Stimulated activated CD4-positive, alpha-beta T cell treated with anti-CD3 and anti-CD28 coated beads, Interleukin-15, amount 100 ng/mL, for 24 hours (primary cell): ENCODE measurements at regions not wholly inside any gene's neighbourhood (a gene's known extent, or its start where the extent isn't known, plus 50 kb on each side); places are given as distances from the start of the nearest gene placed in this dataset.

Source experiments
- DNase-seq: peaks from one replicate; pipeline ENCODE4 v3.0.0-alpha.2; 2020

DNA sequence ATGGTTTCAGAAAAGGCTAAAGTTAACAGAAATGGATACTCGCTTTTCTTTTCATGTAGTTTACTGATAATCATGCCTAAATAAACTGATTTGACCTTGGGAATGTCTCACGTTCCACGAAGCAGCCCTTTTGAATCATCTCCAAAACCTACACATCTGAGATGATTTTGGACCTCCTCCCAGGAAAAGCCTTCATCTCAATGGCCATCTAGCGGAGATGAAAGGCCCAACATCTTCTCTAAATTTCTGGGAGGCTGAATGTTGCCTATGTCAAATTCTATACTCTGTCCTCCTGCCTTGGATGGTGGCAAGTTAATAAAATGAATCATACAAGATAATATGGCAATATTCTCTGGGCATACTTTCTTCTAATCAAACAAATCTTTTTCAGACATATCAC lies 448.5 kb downstream of the ZEB2 start:
- no peak for DNase-seq

DNA sequence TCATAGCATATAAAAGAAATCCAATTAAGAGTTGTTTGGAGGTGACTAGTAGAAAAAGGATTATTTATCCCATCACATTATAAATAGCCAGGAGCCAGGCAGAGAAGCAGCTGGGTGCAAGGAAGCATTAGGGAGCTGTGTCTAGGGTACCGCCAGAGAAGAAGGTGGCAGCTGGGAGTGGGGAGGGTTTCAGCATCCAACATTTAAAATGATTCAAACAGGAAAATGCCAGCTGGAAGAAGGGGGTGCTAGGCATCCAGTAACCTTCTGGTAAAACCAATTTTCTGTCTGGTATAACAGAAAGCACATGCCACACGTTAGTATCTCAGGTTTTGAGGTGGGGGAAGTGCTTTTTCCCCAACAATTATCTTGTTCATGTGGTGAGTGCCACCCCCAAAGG lies 452.4 kb downstream of the ZEB2 start:
- no peak for DNase-seq

DNA sequence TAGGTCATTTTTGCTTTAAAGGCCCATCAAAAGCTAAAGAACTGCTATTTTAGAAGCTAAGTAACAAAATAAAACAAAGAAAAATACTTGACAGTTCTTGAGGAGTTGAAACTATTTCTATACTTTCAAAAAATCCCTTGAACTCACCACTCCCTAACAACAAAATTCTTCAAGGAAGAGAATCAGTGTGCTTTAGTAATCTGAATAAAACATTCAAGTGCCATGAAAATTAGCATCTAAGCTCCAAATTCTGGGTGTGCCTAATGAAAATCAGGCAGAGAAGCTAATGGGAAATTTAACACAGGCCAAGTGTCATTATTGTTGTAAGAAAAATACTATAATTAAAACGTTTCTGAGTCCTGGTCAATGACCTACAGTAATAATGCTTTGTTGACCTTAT lies 456.3 kb downstream of the ZEB2 start:
- no peak for DNase-seq

DNA sequence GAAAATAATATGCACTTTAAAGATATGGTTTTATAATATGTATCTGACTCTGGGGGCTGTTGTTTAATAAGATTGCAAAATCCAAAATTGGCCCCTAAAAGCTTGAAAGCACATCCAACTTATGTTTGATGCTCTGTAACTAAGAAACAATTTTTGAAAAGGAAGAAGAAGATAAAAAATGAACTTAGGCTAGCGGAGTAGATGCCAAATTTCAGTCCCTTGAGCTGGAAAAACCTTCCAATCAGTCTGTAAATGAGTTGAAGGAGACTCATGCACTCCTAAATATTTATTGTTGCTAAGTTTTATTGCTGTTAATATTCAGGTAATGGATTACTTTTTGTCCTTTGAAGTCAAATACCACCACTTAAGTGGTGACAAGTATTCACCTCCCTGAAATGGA lies 465.0 kb downstream of the ZEB2 start:
- DNase-seq = no peak

DNA sequence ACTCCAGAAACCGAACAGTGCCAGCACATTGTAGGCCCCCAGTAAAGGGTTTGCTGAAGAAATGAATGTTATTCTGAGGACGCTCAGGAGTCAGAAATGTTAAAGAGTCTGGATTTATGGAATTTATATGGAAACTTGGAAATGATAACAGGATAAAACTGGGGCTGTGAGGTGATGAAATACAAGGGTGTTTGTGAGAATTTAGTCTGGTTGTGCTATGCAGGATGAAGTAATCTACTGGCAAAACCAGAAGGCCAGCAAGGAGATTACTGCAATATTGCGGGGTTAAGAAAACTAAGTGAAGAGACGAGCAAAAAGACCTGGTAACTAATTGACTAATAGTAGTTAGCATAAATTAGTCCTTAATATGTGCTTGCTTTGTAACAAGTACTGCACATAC lies 467.8 kb downstream of the ZEB2 start:
- DNase-seq = no peak

DNA sequence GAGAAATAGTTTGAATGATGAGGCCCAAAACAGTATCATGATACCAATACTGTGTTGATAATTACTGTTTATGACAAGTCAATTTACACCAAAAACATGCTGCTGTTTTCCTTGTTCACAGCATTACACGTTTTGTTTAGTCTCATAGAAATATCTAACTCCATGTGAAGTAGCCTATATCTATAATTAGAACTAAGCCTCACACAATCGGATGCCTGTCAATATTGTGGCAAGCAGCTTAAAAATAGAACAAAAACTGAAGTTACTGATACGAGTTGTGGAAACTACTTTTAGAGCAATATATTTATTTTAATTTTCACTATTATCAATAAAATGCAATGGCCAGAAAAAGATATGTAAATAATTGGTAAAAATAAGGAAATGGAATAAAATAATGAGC lies 470.8 kb downstream of the ZEB2 start:
- no peak for DNase-seq

DNA sequence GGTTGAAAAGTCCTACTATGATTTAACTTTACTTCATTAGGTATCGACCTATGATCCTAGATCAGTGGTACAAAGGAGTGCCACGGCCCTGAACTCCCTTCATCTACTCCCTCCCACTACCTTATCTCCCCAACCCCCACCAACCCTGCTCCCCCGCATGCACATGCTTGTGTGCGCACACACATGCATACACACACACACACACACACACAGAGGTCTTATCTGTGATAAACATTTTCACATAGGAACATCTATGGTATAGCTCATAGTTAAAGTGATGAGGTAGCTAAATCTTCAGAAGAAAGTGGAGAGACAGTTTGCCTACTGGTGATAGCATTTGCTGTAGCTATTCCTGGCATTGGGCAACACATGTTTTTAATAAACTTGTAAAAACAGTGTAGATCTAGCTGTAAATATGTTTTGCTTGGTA lies 471.3 kb downstream of the ZEB2 start:
- no peak for DNase-seq

DNA sequence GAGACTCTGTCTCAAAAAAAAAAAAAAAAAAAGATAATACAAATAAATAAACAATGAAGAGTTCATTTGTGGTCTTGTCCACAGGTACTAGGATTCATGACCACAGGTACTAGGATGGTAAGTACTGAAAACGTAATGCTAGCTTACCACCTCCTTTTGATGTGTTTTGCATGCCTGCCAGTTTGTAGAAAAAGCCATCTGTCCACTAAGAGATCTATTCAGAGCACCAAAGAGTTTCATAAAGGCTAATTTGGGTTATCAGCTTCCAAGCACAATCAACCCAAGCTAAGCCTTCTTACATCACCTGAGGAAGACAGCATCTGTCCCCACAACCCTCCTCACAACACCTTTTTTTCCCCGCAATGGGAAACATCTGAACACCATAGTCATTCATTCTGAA lies 477.2 kb downstream of the ZEB2 start:
- DNase-seq = no peak

DNA sequence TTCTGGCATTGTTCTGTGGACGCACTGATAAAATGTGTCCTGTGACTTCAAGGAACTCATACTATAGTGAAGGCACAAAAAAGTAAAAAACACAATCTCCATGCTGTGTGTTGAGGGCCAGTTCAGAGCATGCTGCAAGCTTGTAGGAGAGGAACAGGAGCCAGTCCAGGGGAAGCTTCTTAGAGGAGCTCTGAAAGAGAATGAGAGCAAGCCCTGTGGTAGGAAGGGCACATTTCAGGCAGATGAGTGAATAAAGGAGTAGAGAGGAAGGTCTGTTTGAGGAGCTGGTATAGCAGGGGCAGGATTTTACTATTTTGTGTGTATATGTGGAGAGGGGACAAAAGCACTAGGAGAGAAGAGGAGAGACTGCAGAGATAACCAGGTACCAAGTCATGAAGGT lies 478.3 kb downstream of the ZEB2 start:
- no peak for DNase-seq

DNA sequence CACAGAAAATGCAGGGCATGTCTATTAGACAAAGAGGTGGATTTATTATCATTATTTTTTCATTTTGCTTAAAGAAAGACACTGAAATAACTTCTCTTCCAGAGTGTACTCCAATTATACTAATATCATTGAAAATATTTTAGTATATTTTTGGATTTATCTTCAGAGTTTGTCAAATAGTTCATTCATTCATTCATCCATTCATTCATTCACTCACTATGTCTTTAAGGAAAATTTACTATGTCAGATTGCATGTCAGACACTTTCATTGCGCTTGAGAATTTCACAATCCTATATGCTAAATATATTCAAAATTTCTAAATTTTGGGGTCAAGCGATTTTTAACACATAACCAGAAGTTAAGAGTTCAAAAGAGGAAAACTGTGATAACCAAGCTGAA lies 479.1 kb downstream of the ZEB2 start:
- no peak for DNase-seq

DNA sequence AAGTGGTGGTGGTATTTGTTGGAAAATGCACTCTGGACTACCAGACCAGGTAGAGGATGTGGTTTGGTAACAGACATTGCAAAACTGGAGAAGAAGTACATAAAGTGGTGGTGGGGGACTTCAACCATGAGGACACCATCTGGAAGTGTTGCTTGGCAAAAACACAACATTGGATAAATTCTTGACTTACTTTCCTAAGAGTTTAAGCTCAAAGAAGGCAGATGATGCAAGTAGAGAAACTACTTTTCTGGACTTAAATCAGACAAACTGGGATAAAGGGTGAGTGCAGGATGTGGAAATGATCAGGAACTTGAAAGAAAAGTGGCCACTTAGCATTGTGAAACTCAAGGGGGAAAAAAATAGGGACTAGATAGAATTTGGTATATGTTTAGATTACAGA lies 487.4 kb downstream of the ZEB2 start:
- DNase-seq = no peak

DNA sequence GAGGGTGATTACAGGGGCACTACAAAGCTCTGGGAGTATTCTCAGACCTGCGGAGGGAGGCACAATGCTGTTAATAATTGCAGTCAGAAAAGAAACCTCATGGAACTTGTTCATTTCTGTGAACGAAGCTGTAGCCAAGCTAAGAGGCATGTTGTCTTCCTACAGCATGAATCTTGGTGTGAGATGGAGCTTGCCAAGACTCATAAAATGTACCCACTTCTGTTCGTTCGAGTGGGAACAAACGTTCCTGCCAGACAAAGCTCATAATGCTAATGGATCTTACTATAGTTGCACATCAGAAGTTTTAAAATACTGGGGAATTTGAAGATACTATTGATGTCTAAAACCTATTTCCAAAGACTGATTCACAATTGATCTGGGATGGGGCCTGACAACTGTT lies 489.1 kb downstream of the ZEB2 start:
- no peak for DNase-seq

DNA sequence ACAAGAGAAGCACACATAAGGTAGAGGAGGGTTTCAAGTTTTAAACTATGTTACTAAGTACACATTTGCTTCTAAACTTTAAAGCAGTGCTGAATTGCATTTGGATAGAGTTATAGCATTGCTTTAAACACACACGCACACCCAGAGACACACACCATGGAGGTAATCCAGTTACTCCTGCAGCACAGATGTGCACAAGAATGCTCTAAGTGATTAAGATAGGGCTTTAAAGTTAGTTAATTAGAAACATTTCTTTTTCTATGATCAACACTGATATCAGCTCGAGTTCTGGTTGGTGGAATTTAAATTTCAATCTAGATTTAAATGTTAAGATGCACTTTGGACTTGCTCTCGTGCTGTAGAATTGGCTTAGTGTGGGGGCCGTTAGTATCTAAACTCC lies 492.3 kb downstream of the ZEB2 start:
- DNase-seq = no peak

DNA sequence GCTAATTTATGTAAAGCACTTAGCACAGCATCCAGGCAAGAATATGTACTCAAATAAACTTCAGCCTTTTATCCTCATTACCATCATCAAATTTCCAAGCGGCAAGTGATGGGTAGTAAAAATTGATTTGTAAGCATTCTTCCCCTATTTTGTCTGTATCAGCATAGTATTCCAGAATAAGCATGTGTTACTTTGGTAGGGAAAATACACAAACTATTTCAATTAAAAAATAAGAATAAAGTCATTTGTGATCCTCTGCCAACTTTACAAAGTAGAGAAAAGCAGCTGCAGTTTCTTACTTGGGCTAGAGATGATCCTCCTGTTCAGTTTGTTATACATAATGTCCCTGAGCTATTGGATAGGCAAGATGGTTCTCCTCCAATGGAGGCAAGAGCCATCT lies 493.2 kb downstream of the ZEB2 start:
- no peak for DNase-seq

DNA sequence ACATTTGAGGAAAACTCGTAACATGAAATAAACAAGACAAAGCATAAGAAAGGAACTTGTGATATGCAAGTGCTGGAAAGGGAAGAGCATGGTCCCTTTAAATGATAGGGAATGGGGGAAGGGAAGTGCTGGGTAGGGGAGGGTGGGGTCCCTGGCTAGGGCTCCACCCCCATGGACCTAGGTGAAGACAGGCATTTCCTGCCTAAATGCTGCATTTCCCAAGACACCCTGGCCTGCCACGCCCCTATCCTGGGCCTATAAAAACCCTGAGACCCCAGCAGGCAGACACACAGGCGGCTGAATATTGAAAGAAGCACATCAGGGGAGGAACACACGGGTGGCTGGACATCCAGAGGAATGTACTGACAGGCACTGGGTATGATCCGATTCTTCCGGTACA lies 499.9 kb downstream of the ZEB2 start:
- DNase-seq = no peak

DNA sequence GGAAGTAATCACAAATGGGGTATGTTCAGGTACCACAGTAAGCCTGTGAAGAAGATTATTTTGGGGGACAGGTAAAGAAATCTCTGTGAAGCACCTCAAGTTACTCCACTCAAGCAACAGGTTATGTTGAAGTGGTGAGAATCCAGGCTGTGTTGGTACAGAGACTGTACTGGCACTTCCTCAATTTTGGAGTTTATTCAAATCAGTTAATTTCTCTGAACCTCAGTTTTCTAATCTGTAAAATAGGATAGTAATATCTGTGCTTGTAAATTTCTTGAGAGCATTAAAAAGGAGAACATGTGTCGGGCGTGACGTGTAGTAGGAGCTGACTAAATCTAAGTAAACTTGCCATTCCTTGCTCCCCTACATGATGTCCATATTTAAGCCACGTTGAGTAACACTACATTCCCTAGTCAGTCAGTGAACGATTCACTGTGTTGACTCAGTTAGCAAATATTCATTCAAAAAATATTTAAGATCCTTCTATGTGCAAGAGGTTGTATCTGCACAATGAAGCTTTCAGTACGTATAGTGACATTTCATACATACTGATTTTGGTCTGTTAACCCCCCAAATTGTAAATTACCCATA lies 504.2 kb downstream of the ZEB2 start:
- DNase-seq = no peak

DNA sequence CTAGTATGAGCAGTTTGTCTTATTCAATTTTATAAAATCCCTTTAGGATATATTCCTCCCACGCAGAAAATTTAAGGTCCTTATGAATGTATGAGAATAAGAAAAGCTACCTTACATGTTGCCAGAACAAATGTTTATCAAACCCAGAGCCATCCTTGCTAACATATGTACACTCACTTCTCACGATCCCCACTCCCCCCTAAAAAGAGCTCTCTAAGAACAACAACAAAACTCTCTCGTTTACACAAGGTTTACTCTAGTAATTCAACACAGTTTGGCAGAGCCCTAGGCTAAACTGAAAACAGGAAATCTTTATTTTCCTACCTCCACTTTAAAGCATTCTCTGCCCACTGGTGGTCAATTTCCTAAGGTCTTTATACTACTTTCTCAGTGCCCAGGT lies 504.9 kb downstream of the ZEB2 start:
- no peak for DNase-seq

DNA sequence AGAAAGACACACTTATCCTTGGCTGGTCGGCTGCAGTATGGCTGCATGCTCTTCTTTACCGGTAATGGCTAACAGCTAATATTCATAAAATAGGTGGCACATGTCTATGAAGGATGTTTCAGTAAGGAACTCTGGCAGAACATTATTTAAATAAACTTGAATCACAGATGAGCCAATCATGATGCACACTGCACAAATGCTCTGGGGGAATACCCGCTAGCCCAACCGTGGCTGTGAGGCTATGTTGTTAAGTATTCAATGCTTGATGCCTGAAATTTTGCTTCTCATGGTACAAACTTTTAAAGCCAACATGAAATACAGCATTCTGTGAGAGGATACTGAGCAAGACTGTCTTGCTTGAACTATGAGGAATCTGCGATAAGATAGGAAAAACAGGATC lies 505.8 kb downstream of the ZEB2 start:
- no peak for DNase-seq

DNA sequence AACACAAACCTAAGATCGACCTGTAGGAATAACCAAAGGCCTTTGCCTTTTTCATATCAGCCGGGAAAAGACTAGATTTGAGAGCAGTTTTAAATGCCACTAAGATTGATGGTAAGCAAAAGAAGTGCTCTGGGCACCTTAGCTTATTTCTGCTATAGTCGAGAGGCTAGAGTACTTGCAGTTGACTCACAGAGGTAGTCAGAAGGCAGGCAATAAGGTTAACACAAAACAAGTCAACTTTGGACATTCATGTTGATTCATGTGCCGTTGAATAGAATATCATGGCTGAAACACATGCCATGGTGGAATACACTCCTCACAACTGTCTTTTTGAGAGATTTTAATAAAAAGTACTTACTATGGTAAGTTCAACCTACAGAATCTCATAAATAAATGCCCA lies 507.6 kb downstream of the ZEB2 start:
- no peak for DNase-seq

DNA sequence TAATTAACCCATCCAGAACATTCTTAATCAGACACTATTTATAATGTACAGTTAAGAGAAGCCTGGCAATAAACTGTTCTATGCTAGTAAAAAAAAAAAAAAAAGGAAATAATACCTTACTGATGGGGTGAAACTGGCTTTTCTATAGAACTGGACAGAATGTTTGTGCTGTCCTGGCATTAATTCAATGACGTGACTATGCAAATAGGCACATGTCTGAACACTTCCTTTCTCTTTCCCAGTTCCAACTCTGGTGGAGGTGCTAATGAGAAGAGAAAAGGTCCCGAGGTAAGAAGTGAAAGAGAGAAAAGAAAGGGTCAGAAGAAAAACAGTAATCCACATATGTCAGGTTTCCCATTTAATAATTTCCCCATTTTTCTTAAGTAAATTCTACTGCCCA lies 508.4 kb downstream of the ZEB2 start:
- DNase-seq = no peak

DNA sequence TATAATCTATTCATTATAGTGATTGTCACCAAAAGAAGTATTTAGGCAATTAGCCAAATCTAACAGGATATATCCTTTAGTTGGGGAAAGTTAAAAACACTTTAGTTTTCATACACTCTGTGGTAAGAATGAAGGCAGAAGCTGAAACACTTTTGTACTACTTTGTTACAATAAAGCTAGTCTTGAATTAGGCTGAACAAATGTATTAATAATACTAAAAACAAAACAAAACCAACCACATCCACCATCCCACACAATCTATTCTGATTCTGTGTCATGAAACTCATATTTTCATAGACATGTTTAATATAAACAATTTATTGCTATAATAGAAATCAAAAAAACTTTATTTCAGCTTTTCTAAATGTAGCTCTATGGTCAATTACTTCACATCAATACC lies 508.8 kb downstream of the ZEB2 start:
- no peak for DNase-seq

DNA sequence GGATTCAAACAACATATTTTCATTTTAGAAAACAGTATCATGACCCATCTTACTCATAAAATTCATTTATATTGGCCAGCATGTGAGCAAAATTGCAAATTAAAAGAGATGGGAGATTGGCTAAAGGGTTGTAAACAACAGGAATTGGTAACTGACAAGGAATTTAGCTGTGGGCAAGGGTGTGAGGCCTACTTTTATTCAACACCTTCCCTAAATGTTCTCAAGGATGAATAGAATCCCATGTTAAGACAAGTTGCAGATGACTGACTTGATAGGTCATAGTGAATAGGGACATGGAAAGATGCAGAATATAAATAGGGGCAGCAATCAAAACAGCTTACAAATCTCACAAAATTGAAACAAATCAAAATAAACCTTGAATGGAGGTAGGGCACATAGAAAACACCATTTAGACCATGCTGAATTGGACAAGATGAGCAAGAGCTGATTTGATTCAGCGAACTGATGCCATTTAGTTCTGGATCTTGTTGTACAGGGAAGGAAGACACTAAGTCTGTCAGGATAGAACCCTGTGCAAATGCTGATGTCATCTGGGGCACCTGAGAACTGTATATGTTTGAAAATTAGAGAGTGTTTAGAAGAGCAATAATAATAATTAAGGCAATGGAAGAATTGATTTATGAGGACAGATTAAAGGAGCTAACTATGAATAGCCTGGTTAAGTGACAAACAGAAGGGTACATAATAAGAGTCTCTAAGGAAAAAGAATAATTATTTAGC lies 509.7 kb downstream of the ZEB2 start:
- DNase-seq = no peak

DNA sequence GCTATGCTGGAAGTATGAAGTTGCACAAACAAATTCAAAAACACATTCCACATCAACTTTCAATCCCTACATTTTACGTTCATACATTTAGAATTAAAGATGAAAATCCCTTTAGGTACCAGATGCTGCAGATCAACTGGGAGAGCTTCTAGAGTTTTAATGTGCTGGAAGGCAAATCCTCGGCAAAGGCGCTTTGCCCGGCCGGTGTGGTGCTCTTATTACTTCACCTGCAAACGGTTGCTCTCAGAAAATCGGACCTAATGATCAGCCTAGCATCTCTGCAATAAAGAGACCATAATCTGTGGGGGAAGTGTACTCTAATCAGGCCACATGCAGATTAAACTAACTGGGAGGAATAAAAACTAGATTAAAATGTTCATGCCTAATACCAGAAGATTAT lies 513.8 kb downstream of the ZEB2 start:
- no peak for DNase-seq

DNA sequence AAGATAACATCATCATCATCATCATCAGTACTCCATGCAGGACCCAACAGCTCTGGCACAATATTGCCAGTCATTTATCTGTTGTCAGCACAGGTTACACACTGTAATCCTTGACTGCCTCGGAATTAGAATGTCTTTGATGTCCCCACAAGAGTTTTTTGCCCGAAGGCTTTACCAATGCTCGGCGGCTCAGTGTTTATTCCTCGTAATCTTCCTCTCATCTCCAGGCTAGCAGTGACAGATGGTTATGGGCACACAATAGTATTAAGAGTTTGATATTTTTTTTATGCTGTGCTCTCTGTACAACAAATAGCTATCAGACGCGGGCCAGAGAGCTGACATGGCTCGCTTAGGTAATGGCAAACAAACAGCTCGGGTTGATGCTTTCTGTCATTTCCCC lies 515.2 kb downstream of the ZEB2 start:
- no peak for DNase-seq

DNA sequence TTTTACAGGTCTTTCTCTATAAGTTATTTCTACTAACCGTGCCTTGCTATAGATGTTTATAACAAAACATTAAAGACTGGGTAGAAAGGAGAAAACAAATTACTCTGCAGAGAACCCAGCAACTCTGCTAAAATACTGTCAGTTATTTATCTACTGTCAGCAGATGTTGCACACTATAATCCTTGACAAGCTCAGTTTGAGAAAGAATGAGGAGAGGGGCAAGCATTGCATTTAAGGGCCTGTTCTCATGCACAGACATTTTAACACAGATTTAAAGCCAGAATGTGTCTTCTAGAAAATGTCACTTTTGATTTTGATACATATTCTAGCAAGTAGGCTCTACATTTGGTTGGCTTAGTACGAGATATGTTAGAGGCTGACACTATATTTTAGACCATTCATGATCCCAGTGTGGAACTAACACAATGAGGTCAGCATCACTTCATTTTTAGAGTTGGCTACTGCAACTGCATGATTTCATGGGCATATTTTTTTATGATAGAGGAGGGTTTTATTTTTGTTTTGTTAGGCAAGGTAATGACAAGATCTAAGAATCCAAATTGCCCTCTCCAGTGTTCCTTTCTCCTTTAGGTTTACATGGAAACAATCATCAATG lies 516.4 kb downstream of the ZEB2 start:
- DNase-seq = no peak
